ENCODE measurements at regions not wholly inside any gene's neighbourhood (a gene's known extent, or its start where the extent isn't known, plus 50 kb on each side); places are given as distances from the start of the nearest gene placed in this dataset.

DNA sequence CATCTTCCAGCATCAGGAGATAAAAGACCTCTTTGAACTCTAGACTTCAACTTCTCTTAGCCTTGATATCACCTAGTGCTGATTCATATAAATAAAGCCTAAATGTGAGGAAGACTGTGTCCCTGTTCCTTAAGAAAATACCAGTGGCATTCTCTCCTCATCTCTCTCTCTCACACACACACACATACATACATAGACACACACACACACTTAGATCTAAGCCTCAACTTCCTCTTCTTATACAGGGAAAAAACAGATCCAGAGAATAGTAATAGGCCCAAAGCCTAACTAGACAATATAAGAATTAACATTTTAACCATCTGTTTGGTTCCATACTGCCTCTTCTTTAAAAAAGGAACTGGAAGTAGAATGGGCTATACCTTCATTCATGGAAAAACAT lies 195.3 kb upstream of the NR4A3 start:
- Histone ChIP-seq H3K27me3 (no peaks in the 10 kb centered on the region), H3K36me3 (no peaks in the 10 kb centered on the region), H3K4me3 (no peak overlapping the region), H3K4me1 (no peaks in the 10 kb centered on the region), H3K27ac (no peak overlapping the region), H3K9me3 (no peaks in the 10 kb centered on the region)
- TF ChIP-seq CTCF (IDR thresholded peaks at IDR 0.05) (no peak), POLR2A (IDR thresholded peaks at IDR 0.05) (no peak), EP300 (IDR thresholded peaks at IDR 0.05) (no peak), POLR2AphosphoS5 (IDR thresholded peaks at IDR 0.05) (no peak)
- DNase-seq (ENCODE audit: low spot score in 2 of 2) = no peak

GRCh38 chr9:99628285-99628684 lies 193.4 kb upstream of the NR4A3 start:
- no peaks in the 10 kb centered on the region for H3K9me3 ChIP-seq
- no peak for DNase-seq (ENCODE audit: low spot score in 2 of 2)
- no peaks in the 10 kb centered on the region for H3K36me3 ChIP-seq
- TF ChIP-seq CTCF (IDR thresholded peaks at IDR 0.05) (no peak), EP300 (IDR thresholded peaks at IDR 0.05) (no peak), POLR2AphosphoS5 (IDR thresholded peaks at IDR 0.05) (no peak), POLR2A (IDR thresholded peaks at IDR 0.05) (no peak)
- no peak overlapping the region for H3K4me3 ChIP-seq
- no peaks in the 10 kb centered on the region for H3K27me3 ChIP-seq
- H3K4me1 ChIP-seq = no peaks in the 10 kb centered on the region
- H3K27ac ChIP-seq = no peak overlapping the region

DNA sequence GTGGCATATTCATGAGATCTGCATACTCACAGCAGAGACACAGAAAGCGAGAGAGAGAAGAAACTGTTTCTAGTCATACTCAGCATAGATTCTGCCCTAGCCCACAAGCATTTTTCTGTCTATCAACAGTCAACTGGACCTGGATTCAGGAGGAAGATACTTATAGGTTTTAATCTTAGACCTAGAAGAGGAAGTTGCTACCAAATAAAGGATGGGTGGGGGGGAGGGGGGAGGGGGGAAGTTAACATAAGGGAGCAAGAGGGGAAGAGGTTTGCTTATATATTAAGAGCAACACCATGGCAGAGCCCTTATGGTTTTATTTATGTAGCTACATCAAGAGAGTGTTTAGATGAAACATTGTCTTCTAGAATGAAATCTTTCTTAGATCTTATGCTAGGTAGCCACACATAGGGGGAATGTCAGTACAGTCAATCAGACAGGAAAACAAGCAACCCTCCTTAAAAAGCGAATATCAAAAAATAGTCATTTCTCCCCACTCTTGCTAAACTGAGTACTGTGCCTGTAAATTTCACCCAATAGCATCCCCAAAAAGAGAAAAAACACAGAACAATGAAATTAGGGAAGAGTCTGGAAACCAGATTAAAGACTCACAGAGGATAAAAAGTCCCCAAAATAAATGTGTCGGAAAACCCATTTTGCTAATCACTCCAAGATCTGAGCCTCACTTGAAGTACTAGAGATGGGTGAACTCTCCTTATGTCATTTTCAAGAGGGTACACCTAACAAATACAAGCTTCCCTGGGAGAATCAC lies 192.7 kb upstream of the NR4A3 start:
- Histone ChIP-seq H3K27ac (no peak overlapping the region), H3K9me3 (no peaks in the 10 kb centered on the region), H3K27me3 (no peaks in the 10 kb centered on the region), H3K4me3 (no peak overlapping the region), H3K4me1 (no peaks in the 10 kb centered on the region), H3K36me3 (no peaks in the 10 kb centered on the region)
- no peak for TF ChIP-seq EP300 (IDR thresholded peaks at IDR 0.05)
- WGBS = 91% methylated on average over 3 of the region's 3 CpGs
- no peak for DNase-seq (ENCODE audit: low spot score in 2 of 2)

- DNase-seq (ENCODE audit: low spot score in 2 of 2) = no peak
- Histone ChIP-seq H3K4me3 (no peak overlapping the region), H3K4me1 (no peaks in the 10 kb centered on the region), H3K9me3 (no peaks in the 10 kb centered on the region), H3K27ac (no peak overlapping the region), H3K27me3 (no peaks in the 10 kb centered on the region), H3K36me3 (no peaks in the 10 kb centered on the region)
- TF ChIP-seq POLR2A (IDR thresholded peaks at IDR 0.05) (no peak), POLR2AphosphoS5 (IDR thresholded peaks at IDR 0.05) (no peak), CTCF (IDR thresholded peaks at IDR 0.05) (no peak), EP300 (IDR thresholded peaks at IDR 0.05) (no peak)
- WGBS = 68% methylated on average over 1 of the region's 1 CpG
Observed at GRCh38 chr9:99632349-99633038, 189.2 kb upstream of the NR4A3 start.

DNA sequence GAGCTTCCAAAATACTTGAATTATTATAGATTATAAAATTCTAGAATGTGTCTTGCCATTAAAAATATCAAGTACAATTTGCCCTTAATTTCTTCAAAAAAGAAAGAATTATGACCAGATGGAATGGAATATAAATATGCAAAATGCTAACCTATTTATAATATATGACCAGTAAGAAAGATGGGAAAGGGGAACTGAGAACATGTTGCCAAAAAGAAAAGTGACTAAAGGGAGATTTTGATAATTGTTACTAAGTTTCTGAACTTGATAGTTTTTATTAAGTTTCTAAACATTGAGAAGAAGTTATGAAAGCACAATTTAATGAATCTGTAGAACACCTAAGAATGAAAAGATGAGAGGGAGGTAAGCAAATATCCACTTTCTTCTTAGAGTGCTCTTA lies 188.4 kb upstream of the NR4A3 start:
- no peak for TF ChIP-seq CTCF (IDR thresholded peaks at IDR 0.05)
- no peak for TF ChIP-seq POLR2AphosphoS5 (IDR thresholded peaks at IDR 0.05)
- TF ChIP-seq POLR2A (IDR thresholded peaks at IDR 0.05) = no peak
- no peak for TF ChIP-seq EP300 (IDR thresholded peaks at IDR 0.05)
- Histone ChIP-seq H3K27me3 (no peaks in the 10 kb centered on the region), H3K9me3 (no peaks in the 10 kb centered on the region)

More for the DNA sequence above, 188.4 kb upstream of the NR4A3 start:
- H3K4me3 ChIP-seq = no peak overlapping the region
- no peaks in the 10 kb centered on the region for H3K4me1 ChIP-seq
- no peak for DNase-seq (ENCODE audit: low spot score in 2 of 2)
- H3K36me3 ChIP-seq = no peaks in the 10 kb centered on the region
- H3K27ac ChIP-seq = no peak overlapping the region
